Pancreas (tissue), 10 donors: ENCODE measurements at regions not wholly inside any gene's neighbourhood (a gene's known extent, or its start where the extent isn't known, plus 50 kb on each side); places are given as distances from the start of the nearest gene placed in this dataset.

Source experiments
- ATAC-seq, 4 donors: fragments of 200-7000 bp; cut with Tn5 transposase; one replicate each; pipeline versions ENCODE4 v1.8.0 to v1.9.1; 2020; ENCODE audit warnings: mild to moderate bottlenecking in 4 of 4, moderate library complexity in 4 of 4
- DNase-seq, 6 donors: peaks; one replicate each; pipeline ENCODE4 v3.0.0-alpha.2; 2020
- FAIRE-seq: peaks from 2 replicates; lab custom pipeline; 2012; peaks lifted over from hg19 to GRCh38; lab: Jason Lieb, UNC
- H3K27ac ChIP-seq, 4 donors: fragments of 200-600 bp; sonication (generic); 1 replicate in 3 of 4; 2 replicates in 1 of 4; pipeline versions ENCODE4 v1.5.0 to v1.8.0; 2020
- H3K27me3 ChIP-seq, 4 donors: fragments of 200-600 bp; one replicate each; pipeline ENCODE4 v1.8.0; 2021
- H3K36me3 ChIP-seq, 3 donors: fragments of 200-600 bp; sonication (generic) in 1 of 3; one replicate each; pipeline versions ENCODE4 v1.5.0 to v1.8.0; 2020 to 2021
- H3K4me1 ChIP-seq, 3 donors: fragments of 200-600 bp; one replicate each; pipeline ENCODE4 v1.8.0; 2021
- H3K4me3 ChIP-seq, 4 donors: fragments of 200-600 bp; sonication (generic) in 2 of 4; one replicate each; pipeline versions ENCODE4 v1.5.0 to v1.8.0; 2020 to 2021
- H3K9me3 ChIP-seq, 4 donors: fragments of 200-600 bp; one replicate each; pipeline ENCODE4 v1.8.0; 2021
- WGBS, 2 donors: extraction: QIAGEN DNeasy Blood & Tissue Kit; methylation state at CpG; one replicate each; pipeline ENCODE4 v1.1.7; 2013; 5-methylcytosine and 5-hydroxymethylcytosine counted together
- intact Hi-C, 3 donors: fragments of 100-400 bp; cut with DNase I; formaldehyde crosslinking; loops; one replicate each; pipeline versions ENCODE4 v1.11.1 to v1.14.2; 2022
- TF ChIP-seq, protein P1 (sequence below), 4 donors: fragments of 200-600 bp; sonication (generic) in 3 of 4; IDR thresholded peaks; one replicate each; pipeline versions ENCODE4 v1.5.0 to v1.8.0; 2021; ENCODE audit warnings: antibody characterized with exemption in 4 of 4
- donor health status: healthy with polysubstance abuse.
- donor health status: DM: no; HTN: no; CAD: no; lungs with moderate emphysema.
- donor health status: DM: no; HTN: no; CAD: no.
- donor health status: control.
- donor health status: control.
- donor health status: Bipolar disorder and iron deficiency.
- donor health status: DM: yes; HTN: yes; CAD: no.
- donor health status: DM: no; HTN: no; CAD: no.
- donor health status: DM: no; HTN: no; CAD: no.
- donor health status: DM: yes; HTN: yes; CAD: no.

DNA sequence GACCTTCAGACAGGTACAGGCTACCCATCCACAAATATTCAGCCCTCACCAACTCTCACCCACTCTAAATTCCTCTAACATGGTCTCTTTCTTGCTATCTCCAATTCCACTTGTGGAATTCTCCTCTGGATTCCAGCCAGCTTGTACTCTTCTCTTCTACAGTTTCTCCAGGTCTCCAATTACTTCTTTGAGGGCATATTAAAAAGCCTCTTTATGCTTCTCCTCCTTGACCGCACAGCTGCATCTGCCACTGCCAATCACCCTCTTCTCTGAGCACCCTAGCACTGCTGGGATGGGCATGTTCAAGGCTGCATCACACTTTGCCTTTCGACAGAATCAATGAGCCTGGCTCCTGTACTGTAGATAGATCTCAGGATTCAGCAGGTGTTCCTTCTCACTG lies 101.5 kb upstream of the ANKRD1 start:
- WGBS, 2 donors, result 65 to 70% methylated on average over 2 of the region's 2 CpGs
- Histone ChIP-seq H3K36me3 (no peaks in the 10 kb centered on the region), H3K9me3 (no peaks in the 10 kb centered on the region), H3K4me1 (no peaks in the 10 kb centered on the region), H3K27ac (no peak overlapping the region), H3K27me3 (no peaks in the 10 kb centered on the region), H3K4me3 (no peak overlapping the region)
- no peak for ATAC-seq
- intact Hi-C loops, result no loop called here
- DNase-seq, result no peak
- TF ChIP-seq, protein P1, sequence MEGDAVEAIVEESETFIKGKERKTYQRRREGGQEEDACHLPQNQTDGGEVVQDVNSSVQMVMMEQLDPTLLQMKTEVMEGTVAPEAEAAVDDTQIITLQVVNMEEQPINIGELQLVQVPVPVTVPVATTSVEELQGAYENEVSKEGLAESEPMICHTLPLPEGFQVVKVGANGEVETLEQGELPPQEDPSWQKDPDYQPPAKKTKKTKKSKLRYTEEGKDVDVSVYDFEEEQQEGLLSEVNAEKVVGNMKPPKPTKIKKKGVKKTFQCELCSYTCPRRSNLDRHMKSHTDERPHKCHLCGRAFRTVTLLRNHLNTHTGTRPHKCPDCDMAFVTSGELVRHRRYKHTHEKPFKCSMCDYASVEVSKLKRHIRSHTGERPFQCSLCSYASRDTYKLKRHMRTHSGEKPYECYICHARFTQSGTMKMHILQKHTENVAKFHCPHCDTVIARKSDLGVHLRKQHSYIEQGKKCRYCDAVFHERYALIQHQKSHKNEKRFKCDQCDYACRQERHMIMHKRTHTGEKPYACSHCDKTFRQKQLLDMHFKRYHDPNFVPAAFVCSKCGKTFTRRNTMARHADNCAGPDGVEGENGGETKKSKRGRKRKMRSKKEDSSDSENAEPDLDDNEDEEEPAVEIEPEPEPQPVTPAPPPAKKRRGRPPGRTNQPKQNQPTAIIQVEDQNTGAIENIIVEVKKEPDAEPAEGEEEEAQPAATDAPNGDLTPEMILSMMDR (IDR thresholded peaks at IDR 0.05), result no peak
- no peak for FAIRE-seq

DNA sequence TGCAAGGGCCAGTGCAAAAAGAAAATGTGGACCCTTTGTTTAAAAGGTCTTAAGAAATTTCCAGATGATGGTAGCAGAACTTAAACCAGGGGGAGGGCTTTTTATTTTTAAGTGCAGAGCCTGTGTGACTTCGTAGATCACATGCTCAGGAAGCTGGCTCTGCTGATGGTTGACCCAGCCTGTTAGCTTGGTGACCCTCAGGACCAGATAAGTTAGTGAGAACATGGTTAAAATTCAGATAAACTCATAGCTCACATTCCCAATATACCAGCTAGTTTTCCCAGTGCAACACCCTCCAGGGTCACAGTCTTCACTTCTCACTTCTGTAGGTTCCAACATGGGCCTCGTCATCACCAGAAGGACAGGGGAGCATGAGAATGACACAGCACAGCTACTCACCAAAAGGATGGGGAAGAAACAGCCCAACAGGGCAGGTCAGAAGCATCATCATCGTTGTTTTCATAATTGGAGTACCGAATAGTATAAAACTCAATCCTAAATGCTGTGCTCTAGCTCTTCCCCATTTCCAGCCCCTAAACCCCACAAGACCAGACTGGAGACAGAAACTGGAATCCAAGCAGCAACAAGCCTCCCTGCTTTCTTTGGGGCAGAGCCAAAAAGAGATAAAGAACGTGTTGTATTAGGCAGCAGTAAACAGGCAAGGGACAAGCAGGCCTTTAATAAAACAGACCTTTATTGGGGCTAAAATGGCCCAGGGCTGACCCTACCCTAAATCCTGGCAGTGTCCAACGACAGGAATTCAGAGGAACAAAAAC lies 102.2 kb upstream of the ANKRD1 start:
- no peak overlapping the region for H3K4me3 ChIP-seq
- H3K27ac ChIP-seq, result no peak overlapping the region
- no peaks in the 10 kb centered on the region for H3K4me1 ChIP-seq
- intact Hi-C loops, result no loop called here
- WGBS, 2 donors, result 54 to 62% methylated on average over 6 of the region's 6 CpGs
- no peaks in the 10 kb centered on the region for H3K27me3 ChIP-seq
- ATAC-seq (no peak), DNase-seq (no peak), FAIRE-seq (no peak)
- TF ChIP-seq, protein P1 (IDR thresholded peaks at IDR 0.05), result no peak
- H3K9me3 ChIP-seq, result no peaks in the 10 kb centered on the region
- no peaks in the 10 kb centered on the region for H3K36me3 ChIP-seq

DNA sequence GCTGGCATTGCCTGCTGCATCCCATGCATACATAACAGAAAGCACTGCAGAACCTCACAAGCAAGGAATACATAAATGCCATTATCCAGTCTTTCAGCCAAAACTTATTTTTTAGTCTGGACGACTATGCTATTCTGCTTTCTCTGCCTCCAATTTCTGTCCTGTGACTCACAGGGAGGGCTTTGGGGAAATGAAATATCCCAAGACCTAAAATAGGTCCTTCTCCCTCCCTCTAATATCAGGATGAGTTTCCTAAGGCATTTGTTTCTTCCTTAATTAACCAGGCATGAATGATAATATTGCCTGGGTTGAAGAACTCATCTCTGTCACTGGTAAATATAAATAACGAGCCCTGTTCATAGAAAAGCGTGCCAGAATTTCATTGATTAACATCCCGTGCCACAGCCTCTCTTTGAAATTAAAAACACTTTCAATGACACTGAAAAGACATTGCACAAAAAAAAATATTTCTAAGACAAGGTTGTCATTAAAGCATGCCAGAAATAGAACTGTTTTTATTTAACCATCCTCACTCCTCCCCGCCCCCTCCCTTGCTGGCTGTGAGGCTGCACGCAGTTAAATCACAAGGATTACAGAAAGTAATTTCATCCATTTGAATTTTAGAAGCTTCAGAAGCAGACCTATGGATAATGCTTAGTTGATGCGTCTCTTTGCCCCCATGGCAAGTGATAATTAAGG lies 103.0 kb upstream of the ANKRD1 start:
- TF ChIP-seq, protein P1 (IDR thresholded peaks at IDR 0.05), result no peak
- Histone ChIP-seq H3K4me3 (no peak overlapping the region), H3K27ac (no peak overlapping the region), H3K4me1 (no peaks in the 10 kb centered on the region), H3K9me3 (no peaks in the 10 kb centered on the region), H3K27me3 (no peaks in the 10 kb centered on the region), H3K36me3 (no peaks in the 10 kb centered on the region)
- FAIRE-seq (no peak), ATAC-seq (no peak), DNase-seq (no peak)
- intact Hi-C loops, result no loop called here
- WGBS, 2 donors, result 59 to 70% methylated on average over 7 of the region's 7 CpGs

DNA sequence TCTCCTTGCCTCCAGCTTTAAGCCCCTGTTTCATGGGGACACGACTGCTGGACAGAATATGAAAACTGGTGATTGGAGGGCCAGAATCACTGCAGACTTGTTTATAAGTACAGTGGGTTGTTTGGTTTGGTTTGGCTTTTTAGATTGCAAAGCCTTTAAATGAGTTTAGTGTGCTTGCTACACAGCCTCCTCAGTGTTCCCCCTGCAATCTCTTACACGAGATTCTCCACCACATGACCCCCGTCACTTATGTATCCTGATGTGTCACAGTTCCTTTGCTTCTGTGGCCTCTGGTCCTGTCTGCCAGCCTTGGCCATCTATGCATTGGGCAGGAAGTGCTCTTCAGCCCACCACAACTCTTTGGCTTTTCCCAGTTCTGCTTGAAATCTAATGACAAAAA lies 103.7 kb upstream of the ANKRD1 start:
- WGBS, 2 donors, result 74% methylated on average over 3 of the region's 3 CpGs
- Histone ChIP-seq H3K4me3 (no peak overlapping the region), H3K27me3 (no peaks in the 10 kb centered on the region), H3K36me3 (no peaks in the 10 kb centered on the region), H3K9me3 (no peaks in the 10 kb centered on the region), H3K4me1 (no peaks in the 10 kb centered on the region), H3K27ac (no peak overlapping the region)
- ATAC-seq, result no peak
- DNase-seq, result no peak
- intact Hi-C loops, result no loop called here
- TF ChIP-seq, protein P1 (IDR thresholded peaks at IDR 0.05), result no peak
- no peak for FAIRE-seq
